ENCODE measurements at regions not wholly inside any gene's neighbourhood (a gene's known extent, or its start where the extent isn't known, plus 50 kb on each side); places are given as distances from the start of the nearest gene placed in this dataset.
A peak's percentile ranks its signal among the peaks of the same experiment; 100 is the strongest.

- no peaks in the 10 kb centered on the region for H3K36me3 Mint-ChIP-seq (ENCODE audit: unreplicated experiment)
These were observed 273.8 kb downstream of the FAM72C start for GRCh38 chr1:143698016-143698415.

GRCh38 chr1:143694085-143694484, 277.7 kb downstream of the FAM72C start:
- H3K4me1 Mint-ChIP-seq (ENCODE audit: low read depth, unreplicated experiment): peaks cover 3% of the 10 kb centered on the region

More at GRCh38 chr1:143698016-143698415, 273.8 kb downstream of the FAM72C start:
- Mint-ChIP-seq H3K4me1 (ENCODE audit: low read depth, unreplicated experiment) (peaks cover 3% of the 10 kb centered on the region), H3K27me3 (ENCODE audit: unreplicated experiment) (peaks cover 9% of the 10 kb centered on the region), H3K9me3 (ENCODE audit: unreplicated experiment) (peaks cover 2% of the 10 kb centered on the region), H3K4me3 (ENCODE audit: unreplicated experiment) (peak overlapping the region; percentile 46), H3K27ac (ENCODE audit: unreplicated experiment) (no peak overlapping the region)
- TF ChIP-seq CTCF (IDR thresholded peaks at IDR 0.05; ENCODE audit: partially characterized antibody, unreplicated experiment): peak; percentile 78
- DNase-seq: peak; percentile 67

GRCh38 chr1:143691971-143692529, 279.7 kb downstream of the FAM72C start:
- no peak for DNase-seq
- no peaks in the 10 kb centered on the region for H3K4me1 Mint-ChIP-seq (ENCODE audit: low read depth, unreplicated experiment)
- H3K27ac Mint-ChIP-seq (ENCODE audit: unreplicated experiment): no peak overlapping the region
- no peaks in the 10 kb centered on the region for H3K36me3 Mint-ChIP-seq (ENCODE audit: unreplicated experiment)
- peaks cover 6% of the 10 kb centered on the region for H3K27me3 Mint-ChIP-seq (ENCODE audit: unreplicated experiment)
- TF ChIP-seq CTCF (IDR thresholded peaks at IDR 0.05; ENCODE audit: partially characterized antibody, unreplicated experiment): no peak
- H3K9me3 Mint-ChIP-seq (ENCODE audit: unreplicated experiment): peaks cover 1% of the 10 kb centered on the region
- no peak overlapping the region for H3K4me3 Mint-ChIP-seq (ENCODE audit: unreplicated experiment)

More at GRCh38 chr1:143694085-143694484, 277.7 kb downstream of the FAM72C start:
- H3K4me3 Mint-ChIP-seq (ENCODE audit: unreplicated experiment): no peak overlapping the region
- no peaks in the 10 kb centered on the region for H3K36me3 Mint-ChIP-seq (ENCODE audit: unreplicated experiment)
- peaks cover 1% of the 10 kb centered on the region for H3K9me3 Mint-ChIP-seq (ENCODE audit: unreplicated experiment)
- no peak for DNase-seq
- H3K27me3 Mint-ChIP-seq (ENCODE audit: unreplicated experiment): peaks cover 10% of the 10 kb centered on the region
- H3K27ac Mint-ChIP-seq (ENCODE audit: unreplicated experiment): no peak overlapping the region
- no peak for TF ChIP-seq CTCF (IDR thresholded peaks at IDR 0.05; ENCODE audit: partially characterized antibody, unreplicated experiment)

- Mint-ChIP-seq H3K4me1 (ENCODE audit: low read depth, unreplicated experiment) (no peaks in the 10 kb centered on the region), H3K9me3 (ENCODE audit: unreplicated experiment) (peaks cover 1% of the 10 kb centered on the region), H3K27me3 (ENCODE audit: unreplicated experiment) (peaks cover 6% of the 10 kb centered on the region), H3K27ac (ENCODE audit: unreplicated experiment) (no peak overlapping the region), H3K4me3 (ENCODE audit: unreplicated experiment) (no peak overlapping the region), H3K36me3 (ENCODE audit: unreplicated experiment) (no peaks in the 10 kb centered on the region)
- no peak for TF ChIP-seq CTCF (IDR thresholded peaks at IDR 0.05; ENCODE audit: partially characterized antibody, unreplicated experiment)
- DNase-seq: no peak
These were observed 280.3 kb downstream of the FAM72C start for GRCh38 chr1:143691400-143691891.

GRCh38 chr1:143689781-143690180, 282.0 kb downstream of the FAM72C start:
- no peak for TF ChIP-seq CTCF (IDR thresholded peaks at IDR 0.05; ENCODE audit: partially characterized antibody, unreplicated experiment)
- Mint-ChIP-seq H3K9me3 (ENCODE audit: unreplicated experiment) (peaks cover 1% of the 10 kb centered on the region), H3K4me3 (ENCODE audit: unreplicated experiment) (no peak overlapping the region), H3K4me1 (ENCODE audit: low read depth, unreplicated experiment) (no peaks in the 10 kb centered on the region), H3K27ac (ENCODE audit: unreplicated experiment) (no peak overlapping the region), H3K36me3 (ENCODE audit: unreplicated experiment) (no peaks in the 10 kb centered on the region), H3K27me3 (ENCODE audit: unreplicated experiment) (peaks cover 6% of the 10 kb centered on the region)
- DNase-seq: no peak

All from glutamatergic neuron (in vitro differentiated cells).